22Rv1 (cell line): ENCODE measurements at regions not wholly inside any gene's neighbourhood (a gene's known extent, or its start where the extent isn't known, plus 50 kb on each side); places are given as distances from the start of the nearest gene placed in this dataset.
"Not testable (repeated sequence)": the region's sequence is repeated elsewhere in the genome, so short reads cannot be mapped to it uniquely, and the experiment has no call there.

ENCODE experiments used
- H3K27ac ChIP-seq: fragments of 450-650 bp; 2 replicates; pipeline ENCODE4 v1.5.1; 2017
- ZFX ChIP-seq: fragments of 450-650 bp; IDR thresholded peaks from 2 replicates; pipeline ENCODE4 v1.6.1; 2017; ENCODE audit warnings: antibody characterized with exemption, borderline replicate concordance
- TF ChIP-seq, protein P1 (sequence below): fragments of 450-650 bp; IDR thresholded peaks from 2 replicates; pipeline ENCODE4 v1.5.1; 2017; ENCODE audit warnings: mild to moderate bottlenecking

DNA sequence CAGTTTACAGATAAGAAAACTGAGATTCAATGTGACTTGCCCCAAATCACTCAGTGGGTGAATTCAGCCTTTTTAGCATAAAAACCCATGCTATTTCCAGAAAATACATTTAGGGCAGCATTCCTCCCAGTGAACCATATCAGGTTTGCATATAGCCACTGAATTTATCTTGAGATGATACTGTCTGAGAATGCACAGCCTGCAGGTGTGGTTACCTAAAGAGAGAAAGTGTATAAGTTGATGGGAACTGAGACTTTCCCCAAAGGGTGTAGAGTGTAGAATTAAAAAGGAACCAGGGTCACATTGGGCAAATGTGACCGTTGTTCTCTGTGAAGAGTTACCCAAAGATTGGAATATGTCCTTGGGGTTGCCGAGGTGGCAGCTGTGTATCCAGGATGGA lies 100.0 kb upstream of the PIK3R1 start:
- H3K27ac ChIP-seq: no peak overlapping the region
- no peak for TF ChIP-seq ZFX
- TF ChIP-seq, protein P1, sequence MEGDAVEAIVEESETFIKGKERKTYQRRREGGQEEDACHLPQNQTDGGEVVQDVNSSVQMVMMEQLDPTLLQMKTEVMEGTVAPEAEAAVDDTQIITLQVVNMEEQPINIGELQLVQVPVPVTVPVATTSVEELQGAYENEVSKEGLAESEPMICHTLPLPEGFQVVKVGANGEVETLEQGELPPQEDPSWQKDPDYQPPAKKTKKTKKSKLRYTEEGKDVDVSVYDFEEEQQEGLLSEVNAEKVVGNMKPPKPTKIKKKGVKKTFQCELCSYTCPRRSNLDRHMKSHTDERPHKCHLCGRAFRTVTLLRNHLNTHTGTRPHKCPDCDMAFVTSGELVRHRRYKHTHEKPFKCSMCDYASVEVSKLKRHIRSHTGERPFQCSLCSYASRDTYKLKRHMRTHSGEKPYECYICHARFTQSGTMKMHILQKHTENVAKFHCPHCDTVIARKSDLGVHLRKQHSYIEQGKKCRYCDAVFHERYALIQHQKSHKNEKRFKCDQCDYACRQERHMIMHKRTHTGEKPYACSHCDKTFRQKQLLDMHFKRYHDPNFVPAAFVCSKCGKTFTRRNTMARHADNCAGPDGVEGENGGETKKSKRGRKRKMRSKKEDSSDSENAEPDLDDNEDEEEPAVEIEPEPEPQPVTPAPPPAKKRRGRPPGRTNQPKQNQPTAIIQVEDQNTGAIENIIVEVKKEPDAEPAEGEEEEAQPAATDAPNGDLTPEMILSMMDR: no peak

DNA sequence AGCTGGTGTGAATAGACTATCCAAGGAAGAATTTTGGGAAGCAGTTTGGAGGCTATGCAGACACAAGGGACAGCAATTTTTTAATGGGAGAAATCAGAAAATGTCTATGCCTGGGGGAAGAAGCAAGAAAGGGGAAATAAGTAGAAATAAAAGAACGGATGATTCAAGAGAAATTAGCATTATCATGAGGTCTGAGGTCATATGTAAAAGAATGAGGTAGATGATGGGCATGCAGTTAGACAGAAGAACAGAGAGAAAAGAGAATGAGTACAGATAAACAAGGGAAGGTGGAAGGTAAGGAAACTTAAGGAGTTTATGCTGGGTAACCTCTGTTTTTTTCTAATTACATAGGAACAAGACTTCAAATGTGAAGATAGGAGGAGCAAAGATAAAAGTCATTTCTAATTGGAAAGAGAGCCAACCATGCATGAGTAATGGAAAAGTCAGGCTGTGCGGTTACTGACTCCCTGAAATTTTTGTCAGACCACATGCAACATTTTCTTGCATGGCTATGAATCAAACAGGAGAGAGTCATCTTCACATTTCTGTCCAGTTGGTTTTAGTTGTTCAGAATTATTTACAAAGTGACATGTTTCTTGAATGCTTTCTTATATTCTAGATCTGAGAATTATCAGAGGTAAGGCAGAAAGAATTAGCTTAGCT lies 101.0 kb upstream of the PIK3R1 start:
- no peak overlapping the region for H3K27ac ChIP-seq
- TF ChIP-seq, protein P1: no peak
- no peak for TF ChIP-seq ZFX

DNA sequence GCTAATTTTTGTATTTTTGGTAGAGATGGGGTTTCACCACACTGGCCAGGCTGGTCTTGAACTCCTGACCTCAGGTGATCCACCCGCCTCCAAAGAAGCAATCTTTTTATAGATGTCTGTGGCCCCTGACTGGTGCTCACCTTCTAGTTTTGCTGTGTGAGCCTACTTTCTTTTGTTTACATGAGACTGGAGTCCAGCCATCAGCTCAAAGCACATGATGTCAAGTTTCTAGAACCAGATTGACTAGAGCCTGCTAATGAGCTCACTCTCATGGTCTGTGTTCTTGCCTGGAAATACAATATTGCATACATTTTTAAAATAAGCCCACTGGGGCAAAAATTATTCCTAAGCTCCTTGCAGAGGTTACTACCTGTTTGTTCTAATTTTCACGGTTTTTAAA lies 102.9 kb upstream of the PIK3R1 start:
- no peak overlapping the region for H3K27ac ChIP-seq
- no peak for TF ChIP-seq ZFX
- TF ChIP-seq, protein P1: no peak

DNA sequence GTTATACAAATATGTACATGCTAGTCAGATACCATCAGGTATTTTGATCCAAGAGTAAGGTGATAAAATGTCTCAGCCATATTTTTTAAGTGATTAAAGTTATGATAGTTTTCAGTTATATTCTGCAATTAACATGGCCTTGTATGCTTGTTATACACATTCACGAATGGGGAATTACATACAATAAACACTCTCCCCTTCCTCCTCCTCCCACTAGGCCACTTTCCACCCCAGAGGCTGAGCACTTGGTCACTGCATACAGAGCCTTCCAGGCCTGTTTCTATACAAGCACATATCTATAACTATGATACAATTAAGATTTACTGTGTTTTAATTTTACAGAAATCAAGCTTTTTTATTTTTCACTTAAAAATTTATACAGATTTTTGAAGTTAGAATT lies 104.7 kb upstream of the PIK3R1 start:
- TF ChIP-seq, protein P1: no peak
- TF ChIP-seq ZFX: no peak
- no peak overlapping the region for H3K27ac ChIP-seq

DNA sequence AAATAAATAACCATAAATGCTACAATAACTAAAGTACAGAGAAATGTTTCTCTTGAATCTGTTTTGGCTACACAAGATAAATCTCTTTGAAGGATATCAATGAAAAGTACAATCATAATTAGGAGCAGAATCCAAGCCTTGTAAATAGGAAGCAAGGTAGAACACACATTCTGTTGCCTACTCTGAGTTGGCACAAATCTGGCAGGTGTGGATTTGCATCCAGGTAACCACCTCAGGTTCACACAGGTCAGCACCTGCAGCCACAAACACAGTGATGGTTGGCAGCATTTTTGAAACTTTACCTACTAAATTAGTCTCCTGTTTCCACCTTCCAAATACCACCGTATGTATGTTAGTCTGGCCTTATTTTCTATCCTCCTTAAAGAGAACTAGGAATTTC lies 105.3 kb upstream of the PIK3R1 start:
- H3K27ac ChIP-seq: no peak overlapping the region
- TF ChIP-seq, protein P1: no peak
- no peak for TF ChIP-seq ZFX

DNA sequence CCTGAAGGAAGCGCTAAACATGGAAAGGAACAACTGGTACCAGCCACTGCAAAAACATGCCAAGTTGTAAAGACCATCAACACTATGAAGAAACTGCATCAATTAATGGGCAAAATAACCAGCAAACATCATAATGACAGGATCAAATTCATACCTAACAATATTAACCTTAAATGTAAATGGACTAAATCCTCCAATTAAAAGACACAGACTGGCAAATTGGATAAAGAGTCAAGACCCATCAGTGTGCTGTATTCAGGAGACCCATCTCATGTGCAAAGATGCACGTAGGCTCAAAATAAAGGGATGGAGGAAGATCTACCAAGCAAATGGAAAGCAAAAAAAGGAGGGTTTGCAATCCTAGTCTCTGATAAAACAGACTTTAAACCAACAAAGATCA lies 111.3 kb upstream of the PIK3R1 start:
- not testable (repeated sequence) for H3K27ac ChIP-seq

DNA sequence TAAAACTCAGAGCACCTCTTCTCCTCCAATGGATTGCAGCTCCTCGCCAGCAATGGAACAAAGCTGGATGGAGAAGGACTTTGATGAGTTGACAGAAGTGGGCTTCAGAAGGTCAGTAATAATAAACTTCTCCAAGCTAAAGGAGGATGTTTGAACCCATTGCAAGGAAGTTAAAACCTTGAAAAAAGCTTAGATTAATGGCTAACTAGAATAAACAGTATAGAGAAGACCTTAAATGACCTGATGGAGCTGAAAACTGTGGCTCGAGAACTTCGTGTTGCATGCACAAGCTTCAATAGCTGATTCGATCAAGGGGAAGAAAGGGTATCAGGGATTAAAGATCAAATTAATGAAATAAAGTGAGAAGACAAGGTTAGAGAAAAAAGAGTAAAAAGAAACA lies 112.3 kb upstream of the PIK3R1 start:
- not testable (repeated sequence) for H3K27ac ChIP-seq

DNA sequence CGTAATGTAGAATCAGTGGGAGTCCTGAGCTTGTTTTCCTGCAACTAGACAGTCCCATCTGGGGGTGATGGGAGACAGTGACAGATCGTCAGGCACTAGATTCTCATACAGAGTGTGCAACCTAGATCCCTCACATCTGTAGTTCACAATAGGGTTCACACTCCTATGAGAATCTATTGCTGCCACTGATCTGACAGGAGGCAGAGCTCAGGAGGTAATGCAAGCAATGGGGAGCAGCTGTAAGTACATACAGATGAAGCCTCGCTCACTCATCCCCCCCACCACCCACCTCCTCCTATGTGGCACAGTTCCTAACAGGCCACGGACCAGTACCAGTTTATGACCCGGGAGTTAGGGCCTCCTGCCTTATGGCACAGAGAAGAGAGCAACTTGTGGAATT lies 116.2 kb upstream of the PIK3R1 start:
- H3K27ac ChIP-seq: no peak overlapping the region
- TF ChIP-seq, protein P1: no peak
- TF ChIP-seq ZFX: no peak
